CD4-positive, alpha-beta T cell treated with Interleukin-17A for 4 hours (primary cell): ENCODE measurements at regions not wholly inside any gene's neighbourhood (a gene's known extent, or its start where the extent isn't known, plus 50 kb on each side); places are given as distances from the start of the nearest gene placed in this dataset.

Experiments
- DNase-seq: peaks from one replicate; pipeline ENCODE4 v3.0.0-alpha.2; 2020; ENCODE audit warnings: mixed read lengths

DNA sequence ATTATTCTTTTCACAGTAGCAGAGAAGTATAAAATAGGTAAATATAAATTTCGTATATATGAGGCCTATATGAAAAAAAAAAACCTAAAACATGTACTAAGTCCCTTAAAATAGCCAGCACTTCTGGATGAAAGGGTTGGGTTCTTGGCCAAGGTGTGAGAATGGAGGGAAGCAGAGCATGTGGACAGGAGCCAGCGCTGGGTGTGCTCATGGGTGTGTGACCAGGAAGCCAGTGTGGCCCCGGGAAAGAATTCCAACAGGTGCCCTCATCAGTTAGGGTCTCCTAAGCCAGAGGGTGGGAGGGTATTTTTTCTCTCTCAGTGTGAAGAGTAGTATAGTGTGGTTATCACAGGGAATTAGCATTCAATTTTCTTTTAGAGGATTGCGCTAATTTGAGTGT is 401.9 kb upstream of the IGFBP3 start:
- no peak for DNase-seq

DNA sequence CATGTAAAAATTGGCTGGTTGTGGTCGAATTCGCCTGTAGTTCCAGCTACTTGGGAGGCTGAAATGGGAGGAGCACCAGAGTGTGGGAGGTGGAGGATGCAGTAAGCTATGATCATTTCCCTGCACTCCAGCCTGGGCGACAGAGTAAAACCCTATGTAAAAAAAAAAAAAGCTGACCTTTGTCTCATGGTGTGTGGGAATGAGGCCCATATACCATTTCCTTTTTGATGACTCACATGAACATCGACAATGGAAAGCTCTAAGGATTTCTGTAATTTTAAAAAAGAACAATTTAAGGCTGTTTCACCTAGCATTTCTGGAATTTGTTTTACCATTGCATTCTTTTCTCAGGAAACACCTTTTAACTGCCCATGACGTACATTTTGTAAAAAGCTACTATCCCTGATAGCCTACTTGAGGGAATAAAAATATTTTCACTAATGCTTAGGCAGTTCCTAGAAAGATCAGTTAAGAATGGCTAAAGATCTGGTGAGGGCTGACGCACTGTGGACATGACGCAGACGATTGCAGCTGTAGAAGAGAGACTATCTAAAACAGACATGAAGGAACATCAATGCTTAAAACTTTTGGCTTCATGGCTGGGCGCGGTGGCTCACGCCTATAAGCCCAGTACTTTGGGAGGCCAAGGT is 400.6 kb upstream of the IGFBP3 start:
- no peak for DNase-seq

DNA sequence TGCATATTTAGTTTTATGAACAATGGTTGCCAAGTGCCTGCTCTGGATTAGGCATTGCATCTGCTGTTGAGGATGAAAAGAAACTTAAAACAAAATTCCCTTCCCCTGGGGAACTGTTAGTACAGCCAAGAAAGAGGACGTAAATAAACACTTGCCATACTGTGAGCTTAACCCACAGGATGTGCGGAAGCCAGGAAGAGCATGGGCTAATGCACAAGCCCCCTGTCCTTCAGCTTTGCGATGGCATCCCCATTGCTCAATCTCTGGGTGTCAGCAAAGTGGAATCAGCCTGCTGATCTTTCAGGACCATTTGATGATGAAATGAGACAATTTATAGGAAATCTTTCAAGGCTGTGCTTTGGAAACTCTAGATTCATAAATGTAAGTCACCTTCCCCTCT is 399.9 kb upstream of the IGFBP3 start:
- no peak for DNase-seq

DNA sequence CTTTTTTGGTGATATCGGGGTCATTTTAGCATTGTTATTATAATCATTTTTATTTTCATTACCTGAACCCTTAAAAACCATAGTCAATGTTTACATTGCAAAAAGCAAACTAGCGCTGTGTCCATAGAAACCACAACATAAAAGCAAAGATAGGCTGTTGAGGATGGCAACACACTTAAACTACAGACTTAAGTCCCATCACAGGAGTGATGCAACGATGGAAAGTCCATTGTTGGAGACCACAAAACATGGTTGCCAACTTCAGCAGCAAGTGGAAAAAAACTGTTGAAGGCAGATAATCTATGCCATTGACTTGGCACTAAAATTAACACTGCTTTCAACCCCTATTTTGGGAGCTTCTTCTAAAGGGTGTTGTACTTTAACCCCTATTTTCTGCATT is 398.8 kb upstream of the IGFBP3 start:
- no peak for DNase-seq

DNA sequence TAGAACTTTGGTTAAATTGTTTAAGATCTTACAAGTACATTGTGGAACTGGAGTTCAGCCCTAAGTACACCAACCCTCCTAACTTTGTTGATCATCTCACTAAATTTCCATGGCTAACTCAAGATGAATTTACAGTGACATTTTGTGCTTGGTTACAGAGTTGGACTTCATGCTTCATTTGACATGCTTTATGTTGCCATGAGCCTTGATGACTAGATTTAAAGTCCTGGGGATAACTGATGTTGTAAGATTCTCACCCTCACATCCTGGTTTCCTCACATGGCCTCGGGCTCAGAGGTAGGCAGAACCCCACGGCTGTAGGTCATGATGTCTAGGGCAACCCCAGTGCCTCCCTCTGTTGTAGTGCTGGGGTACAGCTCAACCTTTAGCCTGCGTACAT is 397.2 kb upstream of the IGFBP3 start:
- no peak for DNase-seq

DNA sequence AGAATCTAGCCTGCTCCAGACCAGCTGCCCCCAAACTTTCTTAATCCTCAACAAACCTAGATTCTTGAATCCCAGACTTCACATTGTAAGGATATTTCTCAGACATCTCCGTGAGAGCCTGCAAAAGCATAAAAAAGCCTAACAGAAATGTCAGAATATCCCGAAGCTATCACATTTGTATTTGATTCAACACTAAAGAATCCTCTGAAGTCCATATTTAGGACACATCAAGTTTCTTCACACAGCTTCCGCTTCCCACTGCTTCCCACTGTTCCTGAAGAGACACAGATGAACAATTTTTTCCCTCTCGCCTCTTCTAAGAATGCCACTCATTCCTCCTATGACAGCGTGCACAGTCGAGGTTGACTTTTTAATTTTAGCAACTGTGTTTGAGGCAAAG is 396.2 kb upstream of the IGFBP3 start:
- DNase-seq: no peak

DNA sequence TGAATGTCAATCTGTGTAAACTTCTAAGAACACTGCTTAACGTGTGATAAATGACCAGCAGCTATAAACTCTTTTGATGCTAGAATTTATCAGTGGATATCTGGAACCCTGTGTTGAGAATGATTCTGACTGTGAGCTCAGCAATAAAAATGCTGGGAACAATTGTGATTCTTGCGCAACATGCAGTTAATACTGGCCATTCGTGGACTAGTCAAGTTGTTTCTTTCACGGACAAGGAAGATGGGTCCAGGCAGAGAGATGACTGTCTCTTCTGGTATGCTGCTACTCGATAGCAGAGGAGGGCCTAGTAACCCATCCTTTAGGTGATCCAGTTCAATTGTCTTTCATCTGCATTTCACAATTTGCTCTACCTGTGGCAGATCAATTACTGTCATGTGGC is 394.8 kb upstream of the IGFBP3 start:
- DNase-seq: no peak

DNA sequence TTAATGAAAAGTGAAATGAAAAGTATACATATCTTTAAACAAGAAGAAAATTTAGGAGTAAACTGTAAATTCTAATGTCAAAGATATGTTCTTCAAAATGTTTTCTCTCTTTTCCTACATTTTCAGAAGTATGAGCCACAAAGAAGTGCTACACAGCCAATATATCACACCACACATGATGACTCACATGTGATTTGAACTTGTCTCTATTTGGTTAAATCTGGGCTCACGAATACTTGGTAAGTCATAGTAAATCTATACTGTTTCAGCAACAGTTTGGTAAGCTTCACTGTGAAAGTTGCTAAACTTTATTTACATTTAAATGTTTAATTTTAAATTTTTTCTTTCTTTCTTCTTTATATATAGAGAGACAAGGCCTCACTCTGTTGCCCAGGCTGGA is 380.6 kb upstream of the IGFBP3 start:
- no peak for DNase-seq

DNA sequence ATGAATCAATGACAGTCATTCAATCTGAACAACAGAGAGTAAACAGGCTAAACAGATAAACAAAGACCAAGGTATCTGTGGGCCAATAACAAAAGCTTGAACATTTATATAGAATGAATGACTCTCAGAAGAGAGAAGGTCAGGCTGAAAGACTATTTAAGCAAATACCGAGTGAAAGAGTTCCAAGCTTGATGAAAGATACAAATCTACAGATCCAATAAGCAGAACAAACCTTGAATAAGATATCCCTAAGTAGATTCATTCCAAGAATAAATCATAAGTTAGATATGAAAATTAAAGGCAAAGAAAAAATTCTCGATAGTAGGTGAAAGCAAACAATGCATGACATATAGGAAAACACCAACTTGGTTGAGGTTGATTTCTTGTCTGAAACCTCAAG is 376.4 kb upstream of the IGFBP3 start:
- DNase-seq: no peak

DNA sequence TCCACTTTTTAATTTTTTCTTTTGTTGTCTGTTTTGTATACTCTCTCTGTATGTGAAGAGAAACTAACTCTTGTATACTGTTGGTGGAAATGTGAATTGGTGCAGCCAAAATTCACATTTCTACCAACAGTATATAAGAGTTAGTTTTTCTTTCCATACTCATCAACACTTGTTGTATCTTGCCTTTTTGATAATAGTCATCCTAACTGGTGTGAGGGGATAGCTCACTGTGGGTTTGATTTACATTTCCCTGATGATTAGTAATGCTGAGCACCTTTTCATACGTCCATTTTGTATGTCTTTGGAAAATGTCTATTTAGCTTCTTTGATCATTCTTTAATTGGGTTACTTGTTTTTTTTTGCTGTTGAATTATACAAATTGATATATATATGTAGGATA is 375.5 kb upstream of the IGFBP3 start:
- DNase-seq: no peak

DNA sequence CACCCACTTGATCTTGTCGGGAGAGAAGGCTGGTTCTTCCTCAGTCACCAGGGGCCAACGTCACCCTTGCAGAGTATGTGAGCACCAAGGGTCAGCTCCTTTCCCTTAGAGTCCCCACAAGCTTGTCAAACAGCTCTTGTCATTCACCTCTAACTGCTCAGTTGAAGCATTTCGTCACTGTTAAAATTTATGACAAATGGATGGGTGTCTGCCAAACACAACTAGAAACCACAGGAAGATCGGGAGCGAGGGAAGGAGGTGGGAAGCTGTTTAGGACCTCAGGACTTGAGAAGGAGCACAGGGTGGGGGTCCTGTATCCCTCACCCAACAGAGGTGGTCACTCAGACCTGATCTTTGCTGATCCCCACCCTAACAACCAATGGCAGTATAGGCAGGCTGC is 373.3 kb upstream of the IGFBP3 start:
- DNase-seq: no peak

DNA sequence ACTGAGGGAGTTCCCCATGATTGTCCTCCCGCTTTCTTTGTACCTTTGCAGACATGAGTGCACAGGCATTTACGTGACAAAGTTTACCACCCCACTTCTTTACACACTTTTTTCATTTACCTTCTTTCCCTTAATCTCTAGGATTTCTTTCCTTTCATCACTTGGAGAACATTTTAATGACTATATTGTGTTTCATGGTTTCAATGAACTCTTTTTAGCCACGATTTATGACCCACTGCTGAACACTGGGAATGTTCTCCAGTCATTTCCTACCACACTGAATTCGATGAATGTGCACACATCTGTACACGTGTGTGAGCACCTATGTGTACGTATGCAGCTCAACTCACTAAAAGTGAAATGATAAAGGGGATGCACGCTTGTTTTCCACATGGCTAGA is 371.7 kb upstream of the IGFBP3 start:
- no peak for DNase-seq

DNA sequence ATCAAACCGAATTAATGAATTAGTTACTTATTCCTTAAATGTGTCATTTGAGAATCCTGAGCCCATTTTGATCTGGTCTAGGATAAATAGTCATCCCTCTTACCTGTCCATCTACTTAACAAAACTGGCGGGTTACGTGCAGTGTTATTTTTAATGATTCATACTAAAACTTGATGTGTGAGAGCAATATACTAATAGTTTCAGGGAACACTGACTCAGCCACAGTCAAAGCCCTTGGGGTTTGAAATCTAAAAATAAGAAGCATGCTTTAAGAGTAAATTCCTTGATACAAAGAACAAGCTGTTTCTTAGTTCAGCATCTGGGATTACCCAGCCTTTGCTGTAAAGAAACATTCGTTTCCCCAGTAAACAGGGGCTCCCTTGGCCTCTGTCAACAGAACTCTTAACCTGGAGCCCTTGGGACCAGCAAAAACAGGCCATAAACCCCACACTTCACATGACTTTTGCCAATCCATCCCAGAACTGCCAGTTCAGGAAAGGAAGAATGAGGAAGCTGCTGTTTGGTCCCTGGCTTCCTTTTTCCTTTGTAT is 370.6 kb upstream of the IGFBP3 start:
- no peak for DNase-seq

DNA sequence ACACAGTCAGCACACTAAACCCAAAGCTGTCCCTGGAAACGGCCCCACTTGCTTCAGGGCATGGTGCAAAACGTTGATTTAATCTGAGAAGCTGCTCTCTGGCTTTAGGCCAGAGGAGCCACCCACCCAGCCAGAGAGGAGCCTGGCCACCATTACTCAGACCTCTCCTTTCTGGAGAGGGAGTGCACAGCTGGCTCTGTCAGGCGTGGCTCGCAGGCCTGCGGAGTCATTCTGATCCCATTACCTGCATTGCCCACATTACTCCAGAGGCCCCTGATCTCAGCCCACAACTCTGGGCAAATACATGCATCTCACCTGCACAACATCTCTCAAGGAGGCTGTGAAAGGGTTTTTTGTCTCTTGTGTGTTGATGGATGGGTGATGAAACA is 370.0 kb upstream of the IGFBP3 start:
- DNase-seq: no peak

DNA sequence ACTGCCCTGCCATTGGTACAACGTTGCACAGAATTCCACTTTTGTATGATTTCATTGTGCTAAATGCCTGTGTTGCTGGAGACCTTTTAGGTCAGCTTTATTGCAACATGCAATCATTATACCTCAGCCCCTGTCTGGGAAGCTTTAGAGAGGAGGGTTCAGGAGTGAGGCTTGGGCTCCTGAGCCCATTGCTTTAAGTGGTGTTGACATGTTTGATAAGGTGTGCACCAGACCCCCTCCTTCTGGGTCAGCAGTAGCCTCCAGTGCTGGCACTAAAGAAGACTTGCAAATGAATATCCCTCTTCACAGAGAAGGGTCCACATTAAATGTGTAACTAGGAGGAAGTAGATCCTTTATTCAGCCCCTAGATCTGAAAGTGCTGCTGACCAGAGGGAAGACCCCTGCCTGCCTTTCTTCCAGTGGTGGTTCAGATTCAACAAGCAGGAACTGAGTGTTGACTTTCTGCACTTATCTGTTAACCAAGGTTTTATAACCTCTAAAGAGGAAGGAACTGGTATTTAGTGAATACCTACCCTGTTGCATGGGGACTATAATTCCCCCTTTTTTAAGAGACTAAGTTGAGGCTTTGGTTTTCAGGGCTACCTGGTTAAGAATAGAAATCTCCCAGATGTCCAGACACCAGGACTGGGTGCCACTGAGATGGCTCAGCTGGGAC is 369.4 kb upstream of the IGFBP3 start:
- no peak for DNase-seq

DNA sequence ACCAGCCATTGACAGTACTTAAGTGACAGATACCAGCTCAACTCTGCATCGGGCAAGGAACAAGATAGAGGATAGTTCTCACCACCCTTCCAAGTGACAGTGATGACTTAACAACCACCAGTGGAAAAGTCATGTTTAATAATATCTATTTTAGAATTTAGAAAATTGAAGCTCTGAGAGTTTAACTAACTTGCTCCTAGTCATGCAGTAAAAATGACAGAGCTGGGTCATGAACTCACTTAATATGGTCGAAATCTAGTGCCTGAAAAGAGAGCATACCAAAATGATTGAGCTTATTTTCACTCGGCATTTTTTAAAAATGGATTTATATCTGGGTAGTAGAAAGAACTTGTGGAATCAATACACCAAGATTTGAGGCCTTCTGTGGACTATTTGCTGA is 367.8 kb upstream of the IGFBP3 start:
- DNase-seq: no peak

DNA sequence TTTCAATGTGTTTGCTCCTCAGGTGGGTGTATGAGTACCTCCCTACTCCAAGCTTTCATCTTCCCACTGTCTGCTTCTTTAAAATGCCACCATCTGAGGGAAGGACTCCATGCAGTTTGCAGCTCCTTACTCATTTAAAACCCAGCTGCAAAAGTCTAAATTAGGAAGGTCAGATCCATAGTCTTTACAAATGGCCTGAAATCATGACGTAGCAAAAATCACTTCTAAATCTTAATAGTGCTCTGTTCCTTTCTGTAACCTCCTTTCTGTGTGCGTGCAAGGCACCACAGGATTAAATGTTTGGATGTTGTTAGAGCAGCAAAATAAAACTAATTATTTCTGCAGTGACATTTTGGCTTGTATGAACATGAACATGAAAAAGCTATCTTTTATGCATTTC is 366.9 kb upstream of the IGFBP3 start:
- DNase-seq: no peak

DNA sequence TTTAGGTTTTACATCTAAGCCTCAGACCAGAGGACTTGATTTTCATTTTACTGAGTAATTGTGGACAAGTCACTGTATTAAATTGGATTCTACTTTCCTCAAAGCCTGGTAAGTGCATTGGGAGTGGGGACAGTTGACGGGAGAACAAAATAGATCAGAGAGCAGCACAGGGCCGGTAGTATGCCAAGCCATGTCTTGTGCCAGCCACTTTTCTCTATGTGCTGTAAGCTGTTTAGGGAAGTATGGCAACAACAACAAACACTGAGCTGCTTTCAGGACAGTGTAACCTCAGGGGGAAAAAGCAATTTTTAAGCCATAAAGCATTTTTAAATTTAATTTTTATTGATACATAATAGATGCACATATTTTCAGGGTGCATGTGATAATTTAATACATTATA is 365.9 kb upstream of the IGFBP3 start:
- DNase-seq: no peak

DNA sequence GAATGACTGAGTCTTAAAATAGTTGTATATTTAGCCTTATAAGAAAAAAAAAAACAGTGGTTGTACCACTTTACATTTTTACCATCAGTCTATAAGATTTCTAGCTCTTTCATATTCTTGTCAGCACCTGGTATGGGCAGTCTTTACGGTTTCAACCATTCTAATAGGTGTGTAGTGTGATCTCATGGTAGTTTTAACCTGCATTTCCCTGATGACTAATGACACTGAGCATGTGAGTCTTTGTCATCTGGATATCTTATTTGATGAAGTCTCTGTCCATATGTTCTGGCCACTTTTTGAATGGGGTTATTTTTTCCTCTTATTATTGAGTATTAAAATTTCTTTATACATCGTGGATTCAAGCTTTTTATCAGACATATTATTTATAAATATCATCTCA is 365.3 kb upstream of the IGFBP3 start:
- no peak for DNase-seq

DNA sequence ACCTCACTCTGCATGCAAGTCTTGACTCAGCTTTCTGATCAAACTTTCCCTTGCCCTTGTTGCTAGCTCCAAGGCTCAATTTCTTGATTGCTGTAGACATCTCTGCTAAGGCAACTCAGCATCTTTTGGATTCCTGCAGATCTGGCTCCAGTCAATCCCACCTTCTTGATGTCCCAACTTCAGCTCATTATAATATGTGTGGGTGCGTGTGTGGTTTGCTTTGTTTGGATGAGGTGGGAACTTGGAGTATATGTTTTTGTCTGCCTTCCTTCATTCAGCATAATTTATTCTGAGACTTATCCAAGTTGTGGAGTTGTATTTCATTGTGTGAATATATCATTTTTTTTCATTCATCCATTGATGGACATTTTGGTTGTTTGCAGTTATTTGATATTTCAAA is 364.8 kb upstream of the IGFBP3 start:
- DNase-seq: no peak

DNA sequence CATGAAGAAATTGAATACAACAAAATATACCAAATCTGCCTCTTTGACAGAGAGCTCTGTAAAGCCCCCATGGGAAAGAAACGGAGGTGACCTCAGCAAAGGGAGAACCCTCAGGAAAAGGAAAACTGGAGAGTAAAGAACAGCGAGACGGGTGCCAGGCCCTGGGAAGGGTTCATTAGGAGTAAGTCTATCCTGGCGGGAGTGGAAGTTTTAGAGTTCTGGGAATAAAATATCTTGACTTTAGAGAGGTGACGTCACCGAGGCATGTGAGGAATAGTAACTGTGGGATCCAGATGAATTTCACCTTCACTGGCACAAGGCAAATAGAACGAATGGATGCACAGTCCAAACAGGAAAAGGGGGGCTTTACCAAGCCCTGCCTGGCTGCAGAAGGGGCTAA is 362.8 kb upstream of the IGFBP3 start:
- DNase-seq: no peak

DNA sequence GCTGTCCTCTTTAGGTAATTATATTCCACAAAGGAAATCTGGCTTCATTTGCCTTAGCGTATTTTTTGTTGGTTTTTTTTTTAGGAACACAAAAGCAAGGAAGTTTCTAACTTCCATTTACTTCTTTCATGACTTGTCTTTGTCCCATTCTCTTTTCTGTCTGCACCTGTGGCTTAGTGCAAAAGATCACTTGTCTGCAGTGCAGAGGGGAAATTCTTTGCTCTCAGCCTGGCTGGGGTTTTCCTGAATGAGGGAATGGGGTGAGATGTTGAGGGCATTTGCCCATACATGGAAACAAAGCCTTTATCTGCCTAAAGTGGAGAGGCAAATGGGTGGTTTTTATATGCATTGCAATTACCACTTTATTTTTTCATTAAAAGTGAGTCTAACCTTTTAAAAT is 361.1 kb upstream of the IGFBP3 start:
- DNase-seq: no peak

DNA sequence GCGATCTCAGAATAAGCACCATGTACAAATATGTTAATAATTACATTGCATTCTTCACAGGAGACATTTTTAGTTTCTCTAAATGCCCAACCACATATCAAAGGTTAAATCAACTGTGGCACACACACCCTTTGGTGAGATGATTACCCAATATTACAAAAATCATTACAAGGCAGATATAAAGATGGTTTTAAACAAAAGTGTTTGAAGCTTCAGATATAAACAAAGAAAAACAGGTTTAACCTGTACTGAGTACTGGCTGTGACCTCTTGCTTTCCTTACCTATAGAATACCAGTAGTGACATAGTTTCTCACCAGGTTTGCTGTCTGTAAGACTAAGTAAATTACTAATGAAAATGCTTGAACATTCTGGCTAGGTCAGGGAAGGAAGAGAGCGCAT is 360.0 kb upstream of the IGFBP3 start:
- no peak for DNase-seq

DNA sequence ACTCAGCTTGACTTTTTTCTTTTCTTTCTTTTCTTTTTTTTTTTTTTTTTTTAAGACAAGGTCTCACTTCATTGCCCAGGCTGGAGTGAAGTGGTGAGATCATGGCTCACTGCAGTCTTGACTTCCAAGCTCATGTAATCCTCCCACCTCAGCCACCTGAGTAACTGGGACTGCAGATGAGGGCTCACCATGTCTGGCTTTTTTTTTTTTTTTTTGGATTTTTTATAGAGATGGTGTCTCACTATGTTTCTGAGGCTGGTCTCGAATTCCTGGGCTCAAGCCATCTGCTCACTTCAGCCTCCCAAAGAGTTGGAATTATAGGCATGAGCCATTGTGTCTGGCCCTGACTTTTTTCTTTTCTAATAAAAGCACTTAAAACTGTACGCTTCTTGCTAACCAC is 358.2 kb upstream of the IGFBP3 start:
- DNase-seq: no peak

DNA sequence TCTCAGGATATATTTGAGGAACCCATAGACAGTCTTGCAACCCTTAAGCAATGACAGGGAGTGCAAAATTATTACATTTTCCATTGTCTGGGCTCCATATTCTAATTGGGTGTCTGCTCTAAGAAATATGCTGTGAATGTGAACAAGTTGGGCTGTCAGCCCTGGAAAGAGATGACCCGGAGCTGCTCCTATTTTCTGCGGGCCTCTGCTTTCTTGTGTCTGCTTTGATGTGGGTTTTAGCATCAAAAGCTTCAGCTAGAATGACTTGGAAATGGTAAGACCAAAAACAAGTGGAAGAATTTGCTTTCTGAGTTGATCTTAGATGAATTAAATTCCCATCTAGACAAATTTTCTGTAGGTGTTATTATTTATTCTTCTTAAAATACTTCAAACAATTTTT is 343.6 kb upstream of the IGFBP3 start:
- DNase-seq: no peak
